ENCODE measurements at regions not wholly inside any gene's neighbourhood (a gene's known extent, or its start where the extent isn't known, plus 50 kb on each side); places are given as distances from the start of the nearest gene placed in this dataset.

DNA sequence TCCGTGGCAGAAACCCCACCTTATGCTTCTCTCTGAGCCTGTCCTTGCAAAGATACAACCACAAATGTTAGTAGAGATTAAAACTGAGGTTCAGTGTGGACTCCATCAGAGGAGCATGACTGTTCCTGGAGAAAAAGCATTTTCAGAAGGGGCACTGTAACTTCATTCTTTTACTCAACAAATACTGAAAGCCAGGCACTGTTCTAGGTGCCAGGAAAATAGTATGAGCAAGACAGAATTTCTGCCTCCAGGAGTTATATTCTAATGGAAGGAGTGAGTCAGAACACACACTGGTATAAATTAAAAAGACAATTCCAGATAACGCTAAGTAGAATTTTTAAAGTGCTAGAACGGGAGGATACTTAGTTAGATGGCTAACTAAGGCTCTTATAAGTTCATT, 251.4 kb upstream of the GAS1 start:
- H3K9me2 ChIP-seq (replicated peaks; ENCODE audit: insufficient read depth), result no peaks in the 10 kb centered on the region
- H3K4me2 ChIP-seq, result no peak overlapping the region
- H4K20me1 ChIP-seq (ENCODE audit: insufficient read depth, poor library complexity, severe bottlenecking), result no peaks in the 10 kb centered on the region
- no peak overlapping the region for H3K27ac ChIP-seq
- no peak for DNase-seq (ENCODE audit: low spot score)
- WGBS (ENCODE audit: low lambda C conversion rate, missing lambda C conversion rate), result 82% methylated on average over 3 of the region's 3 CpGs
- H3K4me3 ChIP-seq, result no peak overlapping the region
- no peaks in the 10 kb centered on the region for H3K27me3 ChIP-seq
- peaks cover 11% of the 10 kb centered on the region for H3K4me1 ChIP-seq (ENCODE audit: insufficient read depth)
- TF ChIP-seq, protein P1, sequence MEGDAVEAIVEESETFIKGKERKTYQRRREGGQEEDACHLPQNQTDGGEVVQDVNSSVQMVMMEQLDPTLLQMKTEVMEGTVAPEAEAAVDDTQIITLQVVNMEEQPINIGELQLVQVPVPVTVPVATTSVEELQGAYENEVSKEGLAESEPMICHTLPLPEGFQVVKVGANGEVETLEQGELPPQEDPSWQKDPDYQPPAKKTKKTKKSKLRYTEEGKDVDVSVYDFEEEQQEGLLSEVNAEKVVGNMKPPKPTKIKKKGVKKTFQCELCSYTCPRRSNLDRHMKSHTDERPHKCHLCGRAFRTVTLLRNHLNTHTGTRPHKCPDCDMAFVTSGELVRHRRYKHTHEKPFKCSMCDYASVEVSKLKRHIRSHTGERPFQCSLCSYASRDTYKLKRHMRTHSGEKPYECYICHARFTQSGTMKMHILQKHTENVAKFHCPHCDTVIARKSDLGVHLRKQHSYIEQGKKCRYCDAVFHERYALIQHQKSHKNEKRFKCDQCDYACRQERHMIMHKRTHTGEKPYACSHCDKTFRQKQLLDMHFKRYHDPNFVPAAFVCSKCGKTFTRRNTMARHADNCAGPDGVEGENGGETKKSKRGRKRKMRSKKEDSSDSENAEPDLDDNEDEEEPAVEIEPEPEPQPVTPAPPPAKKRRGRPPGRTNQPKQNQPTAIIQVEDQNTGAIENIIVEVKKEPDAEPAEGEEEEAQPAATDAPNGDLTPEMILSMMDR (IDR thresholded peaks at IDR 0.05; ENCODE audit: poor library complexity), result no peak
- no peak for TF ChIP-seq EZH2phosphoT487 (IDR thresholded peaks at IDR 0.05; ENCODE audit: low read depth, severe bottlenecking, unreplicated experiment)
- no peak for TF ChIP-seq EZH2 (IDR thresholded peaks at IDR 0.05; ENCODE audit: borderline replicate concordance)
- H3K79me2 ChIP-seq, result no peaks in the 10 kb centered on the region
- H3K36me3 ChIP-seq (replicated peaks; ENCODE audit: insufficient read depth, low read depth), result no peaks in the 10 kb centered on the region
- no peak overlapping the region for H2AFZ ChIP-seq
- no peaks in the 10 kb centered on the region for H3K9me3 ChIP-seq (ENCODE audit: low read depth)

DNA sequence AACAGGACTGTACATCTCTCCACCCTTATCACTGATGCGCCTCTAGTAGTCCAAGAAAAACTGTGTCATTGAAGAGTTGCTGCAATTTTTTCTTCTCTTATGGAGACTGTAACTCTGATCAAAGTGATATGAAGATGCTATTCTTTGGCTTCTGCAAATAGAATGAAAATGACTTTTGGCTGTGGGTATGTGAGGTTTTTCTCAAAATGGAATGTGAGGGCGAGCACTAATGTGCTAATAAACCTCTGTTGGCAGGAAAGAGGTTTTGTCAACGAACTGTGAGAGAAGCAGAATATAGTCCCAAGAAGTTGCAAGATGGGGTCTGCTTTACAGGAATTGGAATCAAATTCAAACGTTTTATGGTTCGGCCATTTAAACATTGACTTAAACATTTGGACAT, 252.0 kb upstream of the GAS1 start:
- no peaks in the 10 kb centered on the region for H3K27me3 ChIP-seq
- peaks cover 5% of the 10 kb centered on the region for H3K4me1 ChIP-seq (ENCODE audit: insufficient read depth)
- no peaks in the 10 kb centered on the region for H3K9me3 ChIP-seq (ENCODE audit: low read depth)
- no peak for DNase-seq (ENCODE audit: low spot score)
- 70% methylated on average over 5 of the region's 5 CpGs for WGBS (ENCODE audit: low lambda C conversion rate, missing lambda C conversion rate)
- TF ChIP-seq, protein P1 (IDR thresholded peaks at IDR 0.05; ENCODE audit: poor library complexity), result no peak
- no peak for TF ChIP-seq EZH2phosphoT487 (IDR thresholded peaks at IDR 0.05; ENCODE audit: low read depth, severe bottlenecking, unreplicated experiment)
- TF ChIP-seq EZH2 (IDR thresholded peaks at IDR 0.05; ENCODE audit: borderline replicate concordance), result no peak
- H3K4me3 ChIP-seq, result no peak overlapping the region
- no peak overlapping the region for H3K27ac ChIP-seq
- no peak overlapping the region for H3K4me2 ChIP-seq
- H2AFZ ChIP-seq, result no peak overlapping the region
- no peaks in the 10 kb centered on the region for H3K9me2 ChIP-seq (replicated peaks; ENCODE audit: insufficient read depth)
- H3K36me3 ChIP-seq (replicated peaks; ENCODE audit: insufficient read depth, low read depth), result no peaks in the 10 kb centered on the region
- H3K79me2 ChIP-seq, result no peaks in the 10 kb centered on the region
- H4K20me1 ChIP-seq (ENCODE audit: insufficient read depth, poor library complexity, severe bottlenecking), result no peaks in the 10 kb centered on the region

DNA sequence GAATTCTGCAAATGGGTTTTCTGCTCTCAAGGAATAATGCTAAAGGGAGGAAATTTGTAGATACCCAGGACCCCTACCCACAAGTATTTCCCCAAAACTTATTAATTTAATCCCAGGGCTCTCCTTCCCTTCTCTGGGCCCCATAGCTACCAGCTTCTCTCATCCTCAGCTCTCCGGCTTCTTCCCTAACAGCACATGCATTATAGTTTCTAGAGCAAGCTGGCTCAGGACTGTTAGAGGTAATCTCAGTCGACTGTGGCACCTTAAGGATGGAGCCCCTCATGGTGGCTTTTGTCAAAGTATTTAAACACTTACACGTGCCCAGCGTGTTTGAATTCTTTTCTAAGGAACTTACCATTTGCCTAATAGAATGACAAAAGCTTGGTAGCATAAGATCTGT, 252.5 kb upstream of the GAS1 start:
- WGBS (ENCODE audit: low lambda C conversion rate, missing lambda C conversion rate), result 70% methylated on average over 4 of the region's 4 CpGs
- Histone ChIP-seq H3K36me3 (replicated peaks; ENCODE audit: insufficient read depth, low read depth) (no peaks in the 10 kb centered on the region), H3K4me2 (no peak overlapping the region), H3K4me3 (no peak overlapping the region), H3K27ac (no peak overlapping the region), H3K27me3 (no peaks in the 10 kb centered on the region), H2AFZ (no peak overlapping the region), H4K20me1 (ENCODE audit: insufficient read depth, poor library complexity, severe bottlenecking) (no peaks in the 10 kb centered on the region), H3K9me2 (replicated peaks; ENCODE audit: insufficient read depth) (no peaks in the 10 kb centered on the region), H3K79me2 (no peaks in the 10 kb centered on the region), H3K4me1 (ENCODE audit: insufficient read depth) (peaks cover under 1% of the 10 kb centered on the region), H3K9me3 (ENCODE audit: low read depth) (no peaks in the 10 kb centered on the region)
- TF ChIP-seq EZH2 (IDR thresholded peaks at IDR 0.05; ENCODE audit: borderline replicate concordance) (no peak), EZH2phosphoT487 (IDR thresholded peaks at IDR 0.05; ENCODE audit: low read depth, severe bottlenecking, unreplicated experiment) (no peak)
- TF ChIP-seq, protein P1 (IDR thresholded peaks at IDR 0.05; ENCODE audit: poor library complexity), result no peak
- DNase-seq (ENCODE audit: low spot score), result no peak

DNA sequence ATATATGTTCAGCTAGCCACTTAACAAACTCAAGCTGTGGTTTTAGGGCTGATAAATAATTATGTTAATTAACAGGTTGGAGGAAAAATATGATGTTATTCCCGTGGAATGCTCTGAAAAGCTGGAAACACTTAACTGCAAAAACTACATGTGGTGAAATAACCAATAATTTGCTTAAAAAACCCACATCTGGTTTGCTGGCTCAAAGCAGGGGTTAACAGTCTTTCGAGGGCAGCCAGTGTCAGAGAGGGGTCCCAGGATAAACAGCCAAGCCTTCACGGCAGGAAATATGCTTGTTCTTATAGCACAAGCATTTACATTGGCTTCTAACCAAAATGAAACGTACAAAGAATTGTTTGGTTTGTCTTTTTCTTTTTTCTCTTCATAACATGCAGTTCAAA, 254.0 kb upstream of the GAS1 start:
- 40% methylated on average over 4 of the region's 4 CpGs for WGBS (ENCODE audit: low lambda C conversion rate, missing lambda C conversion rate)
- no peaks in the 10 kb centered on the region for H3K27me3 ChIP-seq
- H4K20me1 ChIP-seq (ENCODE audit: insufficient read depth, poor library complexity, severe bottlenecking), result no peaks in the 10 kb centered on the region
- no peak overlapping the region for H3K4me3 ChIP-seq
- no peak overlapping the region for H3K4me2 ChIP-seq
- H3K36me3 ChIP-seq (replicated peaks; ENCODE audit: insufficient read depth, low read depth), result no peaks in the 10 kb centered on the region
- H2AFZ ChIP-seq, result no peak overlapping the region
- no peak overlapping the region for H3K27ac ChIP-seq
- no peaks in the 10 kb centered on the region for H3K4me1 ChIP-seq (ENCODE audit: insufficient read depth)
- DNase-seq (ENCODE audit: low spot score), result no peak
- no peaks in the 10 kb centered on the region for H3K9me2 ChIP-seq (replicated peaks; ENCODE audit: insufficient read depth)
- H3K79me2 ChIP-seq, result no peaks in the 10 kb centered on the region
- TF ChIP-seq, protein P1 (IDR thresholded peaks at IDR 0.05; ENCODE audit: poor library complexity), result no peak
- TF ChIP-seq EZH2 (IDR thresholded peaks at IDR 0.05; ENCODE audit: borderline replicate concordance), result no peak
- no peak for TF ChIP-seq EZH2phosphoT487 (IDR thresholded peaks at IDR 0.05; ENCODE audit: low read depth, severe bottlenecking, unreplicated experiment)
- H3K9me3 ChIP-seq (ENCODE audit: low read depth), result no peaks in the 10 kb centered on the region
